ENCODE measurements at regions not wholly inside any gene's neighbourhood (a gene's known extent, or its start where the extent isn't known, plus 50 kb on each side); places are given as distances from the start of the nearest gene placed in this dataset.

DNA sequence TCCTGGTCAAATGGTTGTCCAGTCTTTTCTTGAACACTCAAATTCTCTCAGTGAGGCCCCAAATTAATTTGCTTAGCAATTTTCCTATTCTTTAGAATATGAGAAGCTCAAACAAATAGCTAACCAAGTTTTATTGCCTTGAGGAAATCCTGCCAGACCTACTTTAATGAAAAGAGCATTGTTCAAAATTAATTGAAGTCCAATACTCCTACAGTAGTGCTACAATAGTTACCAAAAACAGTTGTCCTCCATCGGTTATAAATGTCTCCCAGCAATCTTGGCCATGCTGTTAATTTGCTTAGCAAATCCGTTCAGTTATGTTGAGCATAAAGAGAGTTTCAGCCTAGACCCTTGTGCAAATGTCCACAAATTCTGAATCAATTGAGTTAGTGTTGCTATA, 112.9 kb downstream of the MAB21L3 start:
- Mint-ChIP-seq H3K36me3 (ENCODE audit: low read depth) (no peaks in the 10 kb centered on the region), H3K4me3 (no peak overlapping the region), H3K9me3 (no peaks in the 10 kb centered on the region), H3K27me3 (ENCODE audit: low read depth) (peaks cover 3% of the 10 kb centered on the region), H3K4me1 (no peaks in the 10 kb centered on the region), H3K27ac (no peak overlapping the region)
- TF ChIP-seq, protein P1, sequence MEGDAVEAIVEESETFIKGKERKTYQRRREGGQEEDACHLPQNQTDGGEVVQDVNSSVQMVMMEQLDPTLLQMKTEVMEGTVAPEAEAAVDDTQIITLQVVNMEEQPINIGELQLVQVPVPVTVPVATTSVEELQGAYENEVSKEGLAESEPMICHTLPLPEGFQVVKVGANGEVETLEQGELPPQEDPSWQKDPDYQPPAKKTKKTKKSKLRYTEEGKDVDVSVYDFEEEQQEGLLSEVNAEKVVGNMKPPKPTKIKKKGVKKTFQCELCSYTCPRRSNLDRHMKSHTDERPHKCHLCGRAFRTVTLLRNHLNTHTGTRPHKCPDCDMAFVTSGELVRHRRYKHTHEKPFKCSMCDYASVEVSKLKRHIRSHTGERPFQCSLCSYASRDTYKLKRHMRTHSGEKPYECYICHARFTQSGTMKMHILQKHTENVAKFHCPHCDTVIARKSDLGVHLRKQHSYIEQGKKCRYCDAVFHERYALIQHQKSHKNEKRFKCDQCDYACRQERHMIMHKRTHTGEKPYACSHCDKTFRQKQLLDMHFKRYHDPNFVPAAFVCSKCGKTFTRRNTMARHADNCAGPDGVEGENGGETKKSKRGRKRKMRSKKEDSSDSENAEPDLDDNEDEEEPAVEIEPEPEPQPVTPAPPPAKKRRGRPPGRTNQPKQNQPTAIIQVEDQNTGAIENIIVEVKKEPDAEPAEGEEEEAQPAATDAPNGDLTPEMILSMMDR (IDR thresholded peaks at IDR 0.05; ENCODE audit: unreplicated experiment in 3 of 3) = no peak

DNA sequence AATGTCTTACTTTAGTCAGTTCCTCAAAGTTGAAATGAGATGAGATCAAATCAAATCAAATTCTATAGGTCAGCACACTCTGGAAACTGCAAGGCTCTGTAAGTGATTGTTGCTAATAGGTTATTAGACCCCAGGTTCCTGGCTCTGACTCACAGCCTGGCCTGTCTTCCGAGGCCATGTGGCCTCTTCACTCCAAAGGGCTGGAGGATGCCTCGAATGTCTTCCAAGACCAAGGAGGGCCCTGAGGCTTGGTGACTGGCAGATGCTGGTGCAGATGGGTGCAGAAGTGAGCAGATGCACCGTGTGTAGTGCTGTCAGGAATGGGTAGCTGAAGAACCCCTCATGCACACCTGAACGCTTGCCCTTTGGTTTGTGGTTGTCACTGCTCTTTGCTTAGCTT, 113.4 kb downstream of the MAB21L3 start:
- H3K27ac Mint-ChIP-seq = no peak overlapping the region
- H3K4me1 Mint-ChIP-seq = no peaks in the 10 kb centered on the region
- peaks cover 3% of the 10 kb centered on the region for H3K27me3 Mint-ChIP-seq (ENCODE audit: low read depth)
- TF ChIP-seq, protein P1 (IDR thresholded peaks at IDR 0.05; ENCODE audit: unreplicated experiment in 3 of 3) = no peak
- H3K36me3 Mint-ChIP-seq (ENCODE audit: low read depth) = no peaks in the 10 kb centered on the region
- H3K4me3 Mint-ChIP-seq = no peak overlapping the region
- H3K9me3 Mint-ChIP-seq = no peaks in the 10 kb centered on the region

DNA sequence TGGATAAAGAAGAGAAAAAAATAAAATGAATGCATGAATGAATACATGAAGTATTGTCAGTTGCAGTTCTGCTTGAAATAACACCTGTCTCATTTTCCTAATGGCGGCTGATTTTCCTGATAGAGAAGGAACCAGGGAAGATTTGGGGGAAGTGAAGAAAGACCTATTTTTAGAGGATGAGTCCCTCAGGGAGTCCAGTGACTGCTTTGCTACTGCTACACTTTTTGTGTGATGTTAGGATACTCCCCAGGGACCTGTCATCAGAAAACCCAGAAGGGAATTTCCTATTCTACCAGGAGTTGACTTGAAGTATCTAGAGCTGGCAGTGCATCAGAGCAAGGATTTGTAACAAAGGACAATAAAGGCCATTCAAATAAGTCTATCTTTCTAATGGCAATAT, 114.8 kb downstream of the MAB21L3 start:
- no peaks in the 10 kb centered on the region for H3K36me3 Mint-ChIP-seq (ENCODE audit: low read depth)
- H3K27me3 Mint-ChIP-seq (ENCODE audit: low read depth) = peaks cover 3% of the 10 kb centered on the region
- no peak overlapping the region for H3K27ac Mint-ChIP-seq
- no peaks in the 10 kb centered on the region for H3K4me1 Mint-ChIP-seq
- H3K9me3 Mint-ChIP-seq = no peaks in the 10 kb centered on the region
- H3K4me3 Mint-ChIP-seq = no peak overlapping the region
- TF ChIP-seq, protein P1 (IDR thresholded peaks at IDR 0.05; ENCODE audit: unreplicated experiment in 3 of 3) = no peak

GRCh38 chr1:116228511-116228910, 117.3 kb downstream of the MAB21L3 start:
- H3K36me3 Mint-ChIP-seq (ENCODE audit: low read depth) = no peaks in the 10 kb centered on the region
- TF ChIP-seq, protein P1 (IDR thresholded peaks at IDR 0.05; ENCODE audit: unreplicated experiment in 3 of 3) = no peak
- H3K4me1 Mint-ChIP-seq = peaks cover 7% of the 10 kb centered on the region
- peaks cover 3% of the 10 kb centered on the region for H3K27me3 Mint-ChIP-seq (ENCODE audit: low read depth)
- no peaks in the 10 kb centered on the region for H3K9me3 Mint-ChIP-seq
- H3K27ac Mint-ChIP-seq = no peak overlapping the region
- no peak overlapping the region for H3K4me3 Mint-ChIP-seq

- Mint-ChIP-seq H3K4me3 (no peak overlapping the region), H3K27ac (no peak overlapping the region), H3K27me3 (ENCODE audit: low read depth) (no peaks in the 10 kb centered on the region), H3K9me3 (no peaks in the 10 kb centered on the region), H3K4me1 (peaks cover 7% of the 10 kb centered on the region), H3K36me3 (ENCODE audit: low read depth) (no peaks in the 10 kb centered on the region)
- TF ChIP-seq, protein P1 (IDR thresholded peaks at IDR 0.05; ENCODE audit: unreplicated experiment in 3 of 3) = no peak
Measured at GRCh38 chr1:116230712-116231111, 119.5 kb downstream of the MAB21L3 start.

DNA sequence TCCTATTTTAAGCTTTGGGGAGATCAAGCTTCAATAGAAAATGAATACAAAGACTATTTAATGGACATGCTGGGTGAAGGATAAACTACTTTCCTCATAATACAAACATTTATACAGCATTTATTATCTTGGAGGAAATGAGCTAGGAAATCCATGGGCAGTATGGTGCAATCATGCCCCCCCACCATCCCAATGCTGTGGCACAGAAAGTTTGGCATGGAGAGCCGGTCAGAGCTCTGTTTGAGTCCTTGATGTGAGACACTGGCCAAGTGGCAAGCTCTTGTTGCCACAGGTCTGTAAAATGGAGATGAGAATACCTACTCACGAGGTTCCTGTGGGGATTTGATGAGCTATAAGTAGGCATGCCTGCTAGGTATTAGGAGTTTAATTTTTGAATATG, 120.6 kb downstream of the MAB21L3 start:
- Mint-ChIP-seq H3K9me3 (no peaks in the 10 kb centered on the region), H3K27me3 (ENCODE audit: low read depth) (no peaks in the 10 kb centered on the region), H3K36me3 (ENCODE audit: low read depth) (no peaks in the 10 kb centered on the region), H3K27ac (no peak overlapping the region), H3K4me1 (peaks cover 7% of the 10 kb centered on the region), H3K4me3 (no peak overlapping the region)
- TF ChIP-seq, protein P1 (IDR thresholded peaks at IDR 0.05; ENCODE audit: unreplicated experiment in 3 of 3) = no peak

Measured in nephron (organoid).